ENCODE measurements at regions not wholly inside any gene's neighbourhood (a gene's known extent, or its start where the extent isn't known, plus 50 kb on each side); places are given as distances from the start of the nearest gene placed in this dataset.
"Not testable (repeated sequence)": the region's sequence is repeated elsewhere in the genome, so short reads cannot be mapped to it uniquely, and the experiment has no call there.

- no peak for DNase-seq (ENCODE audit: extremely low read depth, low read depth, low spot score)
Measured at GRCh38 chr6:44733868-44734267, 346.4 kb downstream of the CDC5L start.

- no peak for DNase-seq (ENCODE audit: extremely low read depth, low read depth, low spot score)
Measured at GRCh38 chr6:44734886-44735629, 347.6 kb downstream of the CDC5L start.

GRCh38 chr6:44735630-44735963 lies 348.1 kb downstream of the CDC5L start:
- DNase-seq (ENCODE audit: extremely low read depth, low read depth, low spot score) = no peak

- DNase-seq (ENCODE audit: extremely low read depth, low read depth, low spot score) = no peak
Measured at GRCh38 chr6:44737341-44737740, 349.8 kb downstream of the CDC5L start.

- no peak for DNase-seq (ENCODE audit: extremely low read depth, low read depth, low spot score)
Measured at GRCh38 chr6:44737829-44738528, 350.5 kb downstream of the CDC5L start.

GRCh38 chr6:44738601-44739146 lies 351.2 kb downstream of the CDC5L start:
- no peak for DNase-seq (ENCODE audit: extremely low read depth, low read depth, low spot score)

- DNase-seq (ENCODE audit: extremely low read depth, low read depth, low spot score) = no peak
Measured at GRCh38 chr6:44739181-44739580, 351.7 kb downstream of the CDC5L start.

- DNase-seq (ENCODE audit: extremely low read depth, low read depth, low spot score) = no peak
Measured at GRCh38 chr6:44740566-44741120, 353.1 kb downstream of the CDC5L start.

GRCh38 chr6:44742201-44742600 lies 354.7 kb downstream of the CDC5L start:
- no peak for DNase-seq (ENCODE audit: extremely low read depth, low read depth, low spot score)

GRCh38 chr6:44742828-44743372 lies 355.4 kb downstream of the CDC5L start:
- no peak for DNase-seq (ENCODE audit: extremely low read depth, low read depth, low spot score)

- not testable (repeated sequence) for DNase-seq (ENCODE audit: extremely low read depth, low read depth, low spot score)
Measured at GRCh38 chr6:44760116-44760515, 372.6 kb downstream of the CDC5L start.

- no peak for DNase-seq (ENCODE audit: extremely low read depth, low read depth, low spot score)
Measured at GRCh38 chr6:44761046-44761445, 373.5 kb downstream of the CDC5L start.

GRCh38 chr6:44762496-44762895 lies 375.0 kb downstream of the CDC5L start:
- no peak for DNase-seq (ENCODE audit: extremely low read depth, low read depth, low spot score)

- DNase-seq (ENCODE audit: extremely low read depth, low read depth, low spot score) = no peak
Measured at GRCh38 chr6:44771647-44772415, 384.3 kb downstream of the CDC5L start.

- no peak for DNase-seq (ENCODE audit: extremely low read depth, low read depth, low spot score)
Measured at GRCh38 chr6:44772838-44773237, 385.3 kb downstream of the CDC5L start.

GRCh38 chr6:44775121-44775520 lies 387.6 kb downstream of the CDC5L start:
- DNase-seq (ENCODE audit: extremely low read depth, low read depth, low spot score) = no peak

GRCh38 chr6:44776344-44776743 lies 388.8 kb downstream of the CDC5L start:
- no peak for DNase-seq (ENCODE audit: extremely low read depth, low read depth, low spot score)

- DNase-seq (ENCODE audit: extremely low read depth, low read depth, low spot score) = no peak
Measured at GRCh38 chr6:44778513-44778912, 391.0 kb downstream of the CDC5L start.
